Posterior cingulate gyrus (tissue), 11 donors: ENCODE measurements at regions not wholly inside any gene's neighbourhood (a gene's known extent, or its start where the extent isn't known, plus 50 kb on each side); places are given as distances from the start of the nearest gene placed in this dataset.

Source experiments
- DNase-seq, 10 donors: peaks; one replicate each; pipeline versions ENCODE4 v3.0.0 to v3.0.0-alpha.2; 2020 to 2021; ENCODE audit warnings: mixed read lengths in 3 of 10
- intact Hi-C: fragments of 100-400 bp; cut with DNase I; formaldehyde crosslinking; loops from one replicate; pipeline ENCODE4 v1.15.1; 2023

DNA sequence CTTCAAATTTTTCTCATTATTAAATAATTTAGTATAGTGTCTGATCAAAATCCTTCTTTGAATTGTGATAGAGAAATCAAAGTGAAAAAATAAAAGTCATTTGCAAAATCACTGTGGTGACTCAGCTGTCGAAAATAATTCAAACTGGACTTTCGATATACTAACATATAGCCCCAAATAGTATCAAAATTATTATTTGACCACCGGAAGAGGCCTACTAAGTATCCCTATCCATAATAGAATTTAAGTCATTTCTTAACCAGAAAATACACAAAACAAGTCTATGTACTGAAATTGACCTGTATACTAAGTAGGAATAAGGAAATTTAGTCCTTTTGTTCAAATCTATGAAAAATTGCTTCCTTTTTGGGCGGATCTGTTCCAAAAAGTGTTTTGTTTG is 180.7 kb downstream of the MRPL39 start:
- intact Hi-C loops = no loop called here
- DNase-seq = no peak

DNA sequence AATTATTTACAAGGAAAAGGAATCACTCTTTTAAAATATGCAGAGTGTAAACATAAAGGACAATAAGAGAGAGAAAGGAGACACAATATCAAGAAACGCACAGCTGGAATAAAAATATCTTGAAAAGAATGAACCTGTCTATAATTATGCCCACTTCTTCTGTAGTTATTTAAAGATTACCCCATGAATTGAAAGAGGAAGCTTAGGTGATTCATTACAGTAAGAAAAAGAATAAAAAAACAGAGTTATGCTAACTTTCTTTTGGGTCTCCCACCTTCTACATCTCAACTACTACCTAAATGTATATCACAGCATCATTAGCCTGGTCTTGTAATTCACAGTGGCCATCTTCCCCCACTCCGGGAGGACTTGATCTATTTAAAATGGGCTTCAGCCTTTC is 182.1 kb downstream of the MRPL39 start:
- DNase-seq = no peak
- intact Hi-C loops = no loop called here

DNA sequence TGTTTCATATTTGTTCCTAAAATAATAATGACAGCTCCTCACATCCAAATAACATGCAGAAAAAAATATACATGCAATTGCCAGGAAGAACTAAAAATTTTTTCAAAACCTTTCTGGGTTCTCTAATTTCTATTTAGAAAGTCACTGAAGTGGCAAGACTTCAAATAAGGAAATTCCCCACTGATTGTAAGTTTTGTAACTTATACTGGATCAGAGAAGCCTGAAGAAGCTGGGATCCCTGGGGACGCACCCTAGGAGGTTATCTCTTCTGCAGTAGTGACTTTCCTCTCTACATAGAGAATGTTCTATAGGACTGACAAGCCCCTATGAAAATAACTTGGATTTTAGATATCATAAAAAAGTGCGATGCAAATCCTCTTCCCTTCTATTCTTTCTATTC is 182.6 kb downstream of the MRPL39 start:
- DNase-seq = no peak
- intact Hi-C loops = no loop called here

DNA sequence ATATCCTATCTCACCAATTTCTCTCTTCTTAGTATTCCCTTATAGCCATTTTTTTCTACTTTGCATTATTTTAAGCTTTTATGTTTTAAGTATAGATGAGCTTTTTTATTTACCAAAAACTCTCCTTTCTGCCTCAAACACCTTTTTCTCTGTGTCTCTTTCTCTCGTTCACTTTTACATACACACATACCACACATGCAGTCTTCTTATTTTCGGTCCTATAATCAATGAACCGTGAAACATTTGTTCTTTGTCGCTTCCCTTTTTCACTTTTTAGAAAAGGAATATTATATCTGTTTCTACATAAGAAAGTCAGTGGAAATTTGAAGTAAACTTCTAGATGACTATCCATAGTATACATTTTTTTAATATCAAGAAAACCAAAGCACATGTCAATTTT is 183.2 kb downstream of the MRPL39 start:
- intact Hi-C loops = no loop called here
- no peak for DNase-seq

DNA sequence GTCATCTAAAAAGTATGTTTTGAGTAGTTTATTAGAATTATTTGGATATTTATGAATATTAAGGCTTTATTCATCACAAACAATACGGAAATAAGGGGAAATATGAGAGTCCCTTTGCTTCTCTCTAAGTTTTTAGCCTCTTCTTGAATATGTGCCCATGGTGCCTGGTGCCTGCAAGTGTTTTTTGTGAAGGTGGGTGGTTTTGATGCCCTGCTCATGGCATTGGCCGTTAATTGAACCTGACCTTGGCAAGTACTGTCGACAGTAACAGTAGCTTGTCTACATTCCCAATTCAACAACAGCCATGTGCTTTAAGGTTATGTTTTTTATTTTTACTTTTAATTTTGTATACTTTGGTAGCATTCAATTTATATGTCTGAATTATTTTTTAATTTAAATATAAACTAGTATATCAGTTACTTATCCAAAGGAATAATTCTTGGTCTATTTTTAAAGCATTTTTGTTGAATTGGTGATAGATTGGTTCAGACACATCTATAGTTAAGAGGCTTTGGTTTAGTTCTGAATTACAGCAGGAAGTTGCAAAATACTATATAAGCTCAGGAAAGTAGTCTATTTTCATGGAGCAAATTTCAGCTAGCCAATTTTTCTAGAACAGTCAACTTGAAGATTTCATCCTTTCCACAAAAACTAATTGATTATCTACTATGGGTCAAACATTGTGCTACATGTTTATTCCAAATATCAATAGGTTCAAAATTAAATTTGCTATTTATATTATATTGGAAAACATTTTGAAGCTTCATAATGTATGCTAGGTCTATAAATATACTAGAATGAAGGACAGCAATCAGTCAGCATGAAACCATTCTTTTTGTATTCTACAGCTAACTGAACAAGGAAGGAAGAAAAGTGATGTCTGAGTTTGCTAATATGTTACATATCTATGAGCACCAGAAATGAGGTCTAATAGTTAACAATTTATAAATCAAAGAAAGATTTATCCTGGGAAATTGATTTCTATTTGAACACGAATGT is 184.4 kb downstream of the MRPL39 start:
- DNase-seq = no peak
- intact Hi-C loops = no loop called here

DNA sequence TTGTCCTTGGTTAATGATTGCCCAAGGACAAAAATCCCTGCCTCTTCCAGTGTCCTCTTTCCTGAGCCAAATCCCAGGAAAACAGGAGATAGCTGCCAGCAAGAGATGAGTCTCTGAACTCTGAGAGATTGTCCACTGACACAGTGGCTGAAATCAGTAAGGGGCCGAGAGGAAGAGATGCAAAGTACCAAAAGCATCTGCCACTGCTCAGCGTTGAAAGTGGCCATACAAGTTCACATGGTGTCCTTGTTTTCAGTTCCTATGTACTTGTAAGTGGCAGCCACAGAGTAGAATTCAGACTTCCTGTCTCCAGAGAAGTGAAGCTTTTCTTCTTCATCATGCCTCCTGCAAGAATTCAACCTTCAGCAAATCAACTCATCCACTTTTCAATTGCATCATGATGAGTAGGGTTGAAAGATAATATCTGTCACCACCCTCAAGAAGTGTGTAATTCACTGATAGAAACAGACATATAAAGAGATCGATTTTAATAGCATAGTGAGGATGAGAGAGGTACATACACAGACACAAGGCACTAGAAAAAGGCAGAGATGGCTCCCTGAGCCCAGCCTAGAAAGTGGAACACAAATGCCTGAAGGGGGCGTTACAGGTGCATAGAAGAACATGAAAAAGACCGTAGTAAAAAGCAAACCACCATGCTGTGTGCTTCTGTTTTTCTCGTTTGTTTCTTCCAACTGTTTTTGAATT is 185.8 kb downstream of the MRPL39 start:
- intact Hi-C loops = no loop called here
- DNase-seq = no peak

- intact Hi-C loops = no loop called here
- no peak for DNase-seq
Observed at GRCh38 chr21:25420831-25421230, 186.4 kb downstream of the MRPL39 start.

DNA sequence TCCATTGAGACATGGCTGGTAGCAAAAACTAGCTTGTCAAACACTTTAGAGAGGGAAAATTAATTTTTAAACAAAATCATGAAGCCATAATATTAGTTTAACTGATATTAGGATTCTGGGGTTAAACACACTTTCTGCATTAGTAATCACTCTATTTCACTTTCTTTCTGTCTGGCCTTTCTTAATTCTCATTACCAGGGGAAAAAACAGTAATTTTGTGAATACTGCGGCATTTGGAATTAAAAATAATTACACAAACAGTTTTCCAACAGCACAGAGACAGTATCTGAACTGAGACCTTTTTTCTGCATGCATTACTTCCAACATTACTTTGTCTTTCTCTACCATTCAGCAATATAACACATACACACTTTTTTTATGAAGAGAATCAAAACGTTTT is 190.6 kb downstream of the MRPL39 start:
- intact Hi-C loops = no loop called here
- DNase-seq = no peak

DNA sequence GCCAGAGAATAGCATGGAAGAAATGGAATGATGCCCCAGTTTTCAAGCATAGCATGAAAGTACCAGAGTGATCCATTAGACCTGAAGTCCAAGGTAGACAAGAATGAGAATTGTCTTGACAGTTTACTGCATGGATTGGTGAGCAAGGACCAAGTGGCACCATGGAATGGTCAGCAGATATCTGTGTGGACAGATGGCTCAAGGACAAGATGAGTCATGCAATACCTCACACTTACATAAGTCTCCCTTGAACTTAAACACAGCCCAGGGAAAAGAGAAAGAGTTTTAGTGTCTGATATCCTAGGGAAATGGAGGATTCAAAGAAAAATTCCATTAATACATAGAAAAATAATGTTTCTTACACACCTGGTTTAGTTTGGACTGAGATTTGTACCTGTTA is 195.2 kb downstream of the MRPL39 start:
- intact Hi-C loops = no loop called here
- DNase-seq = no peak

GRCh38 chr21:25409978-25410377 is 197.3 kb downstream of the MRPL39 start:
- intact Hi-C loops = no loop called here
- DNase-seq = no peak

DNA sequence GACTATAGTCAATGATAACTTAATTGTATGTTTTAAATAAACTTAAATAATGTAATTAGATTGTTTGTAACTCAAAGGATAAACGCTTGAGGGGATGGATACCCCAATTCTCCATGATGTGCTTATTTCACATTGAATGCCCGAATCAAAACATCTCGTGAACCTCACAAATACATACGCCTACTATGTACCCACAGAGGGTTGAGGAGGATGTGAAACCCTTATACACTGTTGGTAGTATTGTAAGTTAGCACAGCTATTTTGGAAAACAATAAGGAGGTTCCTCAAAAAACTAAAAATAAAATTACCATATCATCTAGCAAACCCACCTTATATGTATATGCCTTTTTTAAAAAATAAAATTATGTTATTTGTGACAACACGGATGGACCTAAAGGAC is 198.6 kb downstream of the MRPL39 start:
- intact Hi-C loops = no loop called here
- no peak for DNase-seq

- no peak for DNase-seq
- intact Hi-C loops = no loop called here
Observed at GRCh38 chr21:25406887-25407579, 200.2 kb downstream of the MRPL39 start.

GRCh38 chr21:25405984-25406383 is 201.3 kb downstream of the MRPL39 start:
- no peak for DNase-seq
- intact Hi-C loops = no loop called here

DNA sequence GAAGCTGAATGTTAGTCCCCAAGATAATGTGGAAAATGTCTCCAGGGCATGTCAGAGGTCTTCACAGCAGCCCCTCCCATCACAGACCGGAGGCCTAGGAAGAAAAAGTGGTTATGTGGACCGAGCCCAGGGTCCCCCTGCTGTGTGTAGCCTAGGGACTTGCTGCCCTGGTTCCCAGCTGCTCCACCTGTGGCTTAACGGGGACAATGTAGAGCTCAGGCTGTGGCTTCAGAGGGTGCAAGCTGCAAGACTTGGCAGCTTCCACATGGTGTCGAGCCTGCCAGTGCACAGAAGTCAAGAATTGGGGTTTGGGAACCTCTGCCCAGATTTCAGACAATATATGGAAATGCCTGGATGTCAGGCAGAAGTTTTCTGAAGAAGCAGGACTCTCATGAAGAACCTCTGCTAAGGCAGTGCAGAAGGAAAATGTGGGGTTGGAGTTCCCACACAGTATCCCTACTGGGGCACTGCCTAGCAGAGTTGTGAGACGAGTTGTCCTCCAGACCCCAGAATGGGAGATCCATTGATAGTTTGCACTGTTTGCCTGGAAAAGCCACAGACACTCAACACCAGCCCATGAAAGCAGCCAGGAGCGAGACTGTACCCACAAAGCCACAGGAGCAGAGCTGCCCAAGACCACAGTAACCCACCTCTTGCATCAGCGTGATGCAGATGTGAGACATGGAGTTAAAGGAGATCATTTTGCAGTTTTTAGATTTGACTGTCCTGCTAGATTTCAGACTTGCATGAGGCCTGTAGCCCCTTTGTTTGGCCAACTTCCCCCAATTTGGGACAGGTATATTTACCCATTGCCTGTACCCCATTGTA is 204.9 kb downstream of the MRPL39 start:
- no peak for DNase-seq
- intact Hi-C loops = no loop called here

GRCh38 chr21:25400427-25400826 is 206.9 kb downstream of the MRPL39 start:
- no peak for DNase-seq
- intact Hi-C loops = no loop called here

- intact Hi-C loops = no loop called here
- no peak for DNase-seq
Observed at GRCh38 chr21:25398630-25399029, 208.7 kb downstream of the MRPL39 start.

DNA sequence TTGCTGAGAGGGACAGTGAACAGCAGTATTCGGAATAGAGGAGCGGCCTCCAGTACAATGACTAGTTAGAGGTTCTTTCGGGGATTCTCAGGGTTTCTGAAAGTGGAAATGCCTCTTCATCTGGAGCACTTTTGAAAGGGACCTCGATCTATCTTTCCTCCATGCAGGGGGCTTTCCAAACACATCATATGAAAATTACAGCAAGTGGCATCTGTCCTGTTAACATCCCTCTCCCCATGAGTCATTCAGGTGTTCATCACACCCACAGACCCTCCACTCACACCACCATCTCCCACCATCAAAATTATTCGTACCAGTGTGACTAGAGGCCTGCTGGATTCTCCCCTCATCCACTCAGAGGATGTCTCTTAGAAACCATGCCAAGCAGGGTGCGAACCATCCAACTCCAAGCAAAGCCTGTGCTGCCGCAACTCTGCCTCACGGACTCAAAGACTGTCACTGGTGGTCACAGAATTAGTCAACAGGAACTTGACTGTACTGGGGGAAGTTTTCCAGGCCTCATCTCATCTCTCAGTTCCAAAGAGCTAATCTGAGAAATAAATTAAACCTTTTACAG is 211.1 kb downstream of the MRPL39 start:
- DNase-seq = no peak
- intact Hi-C loops = no loop called here

- intact Hi-C loops = no loop called here
- DNase-seq = no peak
Observed at GRCh38 chr21:25391777-25392176, 215.5 kb downstream of the MRPL39 start.

GRCh38 chr21:25390701-25391100 is 216.6 kb downstream of the MRPL39 start:
- no peak for DNase-seq
- intact Hi-C loops = no loop called here

GRCh38 chr21:25387665-25388064 is 219.6 kb downstream of the MRPL39 start:
- intact Hi-C loops = loop anchor here (10.0 kb wide), 1 partner anchor 1533 kb away; no protein-coding TSS in a partner anchor
- no peak for DNase-seq
